H9 (cell line): ENCODE measurements at regions not wholly inside any gene's neighbourhood (a gene's known extent, or its start where the extent isn't known, plus 50 kb on each side); places are given as distances from the start of the nearest gene placed in this dataset.
A peak's percentile ranks its signal among the peaks of the same experiment; 100 is the strongest.

ENCODE experiments used
- DNase-seq: peaks from one replicate; pipeline ENCODE4 v3.0.0-alpha.2; 2017
- H2AFZ ChIP-seq: one replicate; pipeline ENCODE4 v1.6.1; 2013; ENCODE audit warnings: mild to moderate bottlenecking, low read length, control low read depth, moderate library complexity
- H2AK5ac ChIP-seq: 2 replicates; pipeline ENCODE4 v1.6.1; 2013; ENCODE audit warnings: low read length, control low read depth, mixed read lengths; ENCODE audit not compliant: insufficient read length
- H2BK120ac ChIP-seq: one replicate; pipeline ENCODE4 v1.6.1; 2013; ENCODE audit warnings: low read depth, mild to moderate bottlenecking, low read length, control low read depth, inconsistent platforms; ENCODE audit not compliant: poor library complexity, severe bottlenecking
- H2BK12ac ChIP-seq: 2 replicates; pipeline ENCODE4 v1.6.1; 2013; ENCODE audit warnings: low read length, control low read depth, mixed read lengths, low read depth; ENCODE audit not compliant: insufficient read length
- H2BK15ac ChIP-seq: 2 replicates; pipeline ENCODE4 v1.6.1; 2013; ENCODE audit warnings: low read depth, low read length, control low read depth
- H2BK20ac ChIP-seq: one replicate; pipeline ENCODE4 v1.6.1; 2013; ENCODE audit warnings: low read depth, mild to moderate bottlenecking, low read length, control low read depth, inconsistent platforms; ENCODE audit not compliant: poor library complexity, severe bottlenecking
- H2BK5ac ChIP-seq: 2 replicates; pipeline ENCODE4 v1.6.1; 2013; ENCODE audit warnings: low read length, control low read depth, mixed read lengths; ENCODE audit not compliant: insufficient read length
- H3K14ac ChIP-seq: 2 replicates; pipeline ENCODE4 v1.6.1; 2013; ENCODE audit warnings: low read length, control low read depth; ENCODE audit not compliant: insufficient read depth
- H3K18ac ChIP-seq: 2 replicates; pipeline ENCODE4 v1.6.1; 2013; ENCODE audit warnings: low read depth, mild to moderate bottlenecking, mixed read lengths, low read length, control low read depth; ENCODE audit not compliant: insufficient read length
- H3K23ac ChIP-seq: 2 replicates; pipeline ENCODE4 v1.6.1; 2013; ENCODE audit warnings: low read length, control low read depth, mixed read lengths, low read depth; ENCODE audit not compliant: insufficient read length
- H3K23me2 ChIP-seq: 2 replicates; pipeline ENCODE4 v1.6.1; 2013; ENCODE audit warnings: low read depth, mild to moderate bottlenecking, mixed read lengths, low read length, control low read depth; ENCODE audit not compliant: insufficient read length, poor library complexity, severe bottlenecking
- H3K27ac ChIP-seq: 2 replicates; pipeline ENCODE4 v1.5.1; 2013; ENCODE audit warnings: low read length, control low read depth, mixed read lengths, low read depth; ENCODE audit not compliant: insufficient read length
- H3K27me3 ChIP-seq: 2 replicates; pipeline ENCODE4 v1.6.1; 2013; ENCODE audit warnings: low read length, control low read depth, inconsistent platforms; ENCODE audit not compliant: insufficient read depth
- H3K4ac ChIP-seq: 2 replicates; pipeline ENCODE4 v1.6.1; 2013; ENCODE audit warnings: low read depth, mild to moderate bottlenecking, control low read depth, inconsistent platforms, low read length, moderate library complexity
- H3K4me1 ChIP-seq: 2 replicates; pipeline ENCODE4 v1.6.1; 2013; ENCODE audit warnings: low read length, control low read depth, inconsistent platforms; ENCODE audit not compliant: insufficient read depth
- H3K4me2 ChIP-seq: 2 replicates; pipeline ENCODE4 v1.6.1; 2013; ENCODE audit warnings: low read length, control low read depth, mixed read lengths; ENCODE audit not compliant: insufficient read length, insufficient read depth
- H3K56ac ChIP-seq: 2 replicates; pipeline ENCODE4 v1.6.1; 2013; ENCODE audit warnings: low read depth, mild to moderate bottlenecking, mixed read lengths, low read length, control low read depth; ENCODE audit not compliant: insufficient read length
- H3K79me1 ChIP-seq: 2 replicates; pipeline ENCODE4 v1.6.1; 2013; ENCODE audit warnings: low read depth, mild to moderate bottlenecking, moderate library complexity, low read length, control low read depth, inconsistent platforms; ENCODE audit not compliant: insufficient read depth, poor library complexity, severe bottlenecking
- H3K79me2 ChIP-seq: 2 replicates; pipeline ENCODE4 v1.6.1; 2013; ENCODE audit warnings: low read length, control low read depth, inconsistent platforms; ENCODE audit not compliant: insufficient read depth
- H3K9ac ChIP-seq: 2 replicates; pipeline ENCODE4 v1.6.1; 2013; ENCODE audit warnings: low read length, control low read depth, mixed read lengths; ENCODE audit not compliant: insufficient read length; ENCODE audit errors: extremely low read depth
- H3K9me3 ChIP-seq: one replicate; pipeline ENCODE4 v1.6.1; 2013; ENCODE audit warnings: low read depth, low read length, inconsistent platforms; ENCODE audit not compliant: control insufficient read depth
- H3T11ph ChIP-seq: one replicate; pipeline ENCODE4 v1.6.1; 2013; ENCODE audit warnings: mild to moderate bottlenecking, low read length, control low read depth, inconsistent platforms
- H4K20me1 ChIP-seq: one replicate; pipeline ENCODE4 v1.6.1; 2013; ENCODE audit not compliant: control insufficient read depth, insufficient read length, insufficient read depth
- H4K5ac ChIP-seq: 2 replicates; pipeline ENCODE4 v1.6.1; 2013; ENCODE audit warnings: low read depth, mild to moderate bottlenecking, mixed read lengths, low read length, control low read depth; ENCODE audit not compliant: insufficient read length
- H4K8ac ChIP-seq: replicated peaks from 2 replicates; pipeline ENCODE4 v1.6.1; 2013; ENCODE audit warnings: low read length, control low read depth, mixed read lengths, low read depth; ENCODE audit not compliant: insufficient read length
- H4K91ac ChIP-seq: 2 replicates; pipeline ENCODE4 v1.6.1; 2013; ENCODE audit warnings: low read depth, mild to moderate bottlenecking, moderate library complexity, mixed read lengths, low read length, control low read depth; ENCODE audit not compliant: insufficient read length
- H3K27ac Mint-ChIP-seq, 3 experiments: 2 replicates in 2 of 3; 3 replicates in 1 of 3; pipeline ENCODE4 v1.8.0; 2020 to 2021; ENCODE audit warnings: mixed read lengths in 3 of 3, mild to moderate bottlenecking in 1 of 3, moderate library complexity in 1 of 3
- H3K27me3 Mint-ChIP-seq: 2 replicates; pipeline ENCODE4 v1.8.0; 2021; ENCODE audit warnings: low read depth, mild to moderate bottlenecking, moderate library complexity, mixed read lengths
- H3K36me3 Mint-ChIP-seq, 3 experiments: 2 replicates in 2 of 3; 3 replicates in 1 of 3; pipeline ENCODE4 v1.8.0; 2020 to 2021; ENCODE audit warnings: low read depth in 3 of 3, mixed read lengths in 3 of 3; ENCODE audit not compliant: insufficient read depth in 1 of 3
- H3K4me1 Mint-ChIP-seq, 2 experiments: 2 replicates each; pipeline ENCODE4 v1.8.0; 2020; ENCODE audit warnings: mixed read lengths in 2 of 2
- H3K4me3 Mint-ChIP-seq, 2 experiments: 2 replicates in 1 of 2; 3 replicates in 1 of 2; pipeline ENCODE4 v1.8.0; 2020 to 2021; ENCODE audit warnings: mild to moderate bottlenecking in 2 of 2, mixed read lengths in 2 of 2, moderate library complexity in 1 of 2
- H3K9me3 Mint-ChIP-seq, 2 experiments: 2 replicates in 1 of 2; 3 replicates in 1 of 2; pipeline ENCODE4 v1.8.0; 2020; ENCODE audit warnings: mild to moderate bottlenecking in 2 of 2, mixed read lengths in 2 of 2, moderate library complexity in 1 of 2
- CTCF ChIP-seq: fragments of 200-600 bp; sonication (generic); conservative IDR thresholded peaks from 3 replicates; pipeline ENCODE4 v1.8.0; 2021; ENCODE audit warnings: antibody characterized with exemption, mild to moderate bottlenecking
- WGBS: extraction: QIAGEN DNeasy Blood & Tissue Kit; methylation state at CpG from one replicate; pipeline ENCODE4 v1.1.7; 2013; ENCODE audit warnings: missing lambda C conversion rate, low lambda C conversion rate, mixed read lengths; ENCODE audit not compliant: insufficient read length; ENCODE audit errors: extremely low coverage; 5-methylcytosine and 5-hydroxymethylcytosine counted together

- no peak overlapping the region for H3K4ac ChIP-seq
- no peaks in the 10 kb centered on the region for H3K79me1 ChIP-seq
- no peak overlapping the region for H3K23ac ChIP-seq
- no peak overlapping the region for H3K14ac ChIP-seq
- H2BK15ac ChIP-seq: no peak overlapping the region
- peaks cover 4 to 7% (median 4%) of the 10 kb centered on the region in 3 experiments; a peak in 6 of 7 replicates for H3K36me3 Mint-ChIP-seq
- H2BK20ac ChIP-seq: no peak overlapping the region
- H2BK120ac ChIP-seq: no peak overlapping the region
- no peak overlapping the region for H3K56ac ChIP-seq
- H3K23me2 ChIP-seq: no peaks in the 10 kb centered on the region
- no peak overlapping the region for H2BK12ac ChIP-seq
- peaks cover 6 to 7% of the 10 kb centered on the region in 2 experiments for H3K9me3 Mint-ChIP-seq
- H3K27ac ChIP-seq: no peak overlapping the region
- DNase-seq: peak; percentile 33
- H4K20me1 ChIP-seq: no peaks in the 10 kb centered on the region
- no peak overlapping the region for H2AFZ ChIP-seq
- no peak overlapping the region for H2AK5ac ChIP-seq
- H4K8ac ChIP-seq: no peak overlapping the region
- no peak overlapping the region for H2BK5ac ChIP-seq
- peaks cover 13 to 18% of the 10 kb centered on the region in 2 experiments for H3K4me1 Mint-ChIP-seq
- WGBS: no CpG with 5 or more reads among the region's 9 CpGs
- H3K79me2 ChIP-seq: no peaks in the 10 kb centered on the region
- peak overlapping the region in 1 of 3 experiments; percentile 38; a peak in 1 of 7 replicates for H3K27ac Mint-ChIP-seq
- H4K5ac ChIP-seq: no peak overlapping the region
- no peak for TF ChIP-seq CTCF
- no peaks in the 10 kb centered on the region for H3K9me3 ChIP-seq
- H3K27me3 ChIP-seq: no peaks in the 10 kb centered on the region
- H4K91ac ChIP-seq: no peak overlapping the region
- H3K27me3 Mint-ChIP-seq: no peaks in the 10 kb centered on the region
- no peak overlapping the region for H3T11ph ChIP-seq
- H3K4me2 ChIP-seq: no peak overlapping the region
- no peak overlapping the region for H3K4me3 Mint-ChIP-seq
- H3K4me1 ChIP-seq: no peaks in the 10 kb centered on the region
- H3K18ac ChIP-seq: no peak overlapping the region
- no peak overlapping the region for H3K9ac ChIP-seq
These were observed 243.4 kb downstream of the WNT5A start for GRCh38 chr3:55243678-55244077.
